ENCODE measurements at regions not wholly inside any gene's neighbourhood (a gene's known extent, or its start where the extent isn't known, plus 50 kb on each side); places are given as distances from the start of the nearest gene placed in this dataset.

- DNase-seq = no peak
Observed at GRCh38 chr7:46146454-46147255, 225.6 kb upstream of the IGFBP3 start.

- no peak for DNase-seq
Observed at GRCh38 chr7:46145412-46145811, 224.3 kb upstream of the IGFBP3 start.

- DNase-seq = no peak
Observed at GRCh38 chr7:46143949-46144917, 223.2 kb upstream of the IGFBP3 start.

GRCh38 chr7:46143421-46143820, 222.3 kb upstream of the IGFBP3 start:
- DNase-seq = no peak

- DNase-seq = no peak
Observed at GRCh38 chr7:46139079-46139478, 218.0 kb upstream of the IGFBP3 start.

GRCh38 chr7:46137725-46138124, 216.7 kb upstream of the IGFBP3 start:
- DNase-seq = no peak

- no peak for DNase-seq
Observed at GRCh38 chr7:46135557-46135956, 214.5 kb upstream of the IGFBP3 start.

GRCh38 chr7:46134795-46135194, 213.7 kb upstream of the IGFBP3 start:
- DNase-seq = no peak

GRCh38 chr7:46134385-46134784, 213.3 kb upstream of the IGFBP3 start:
- no peak for DNase-seq

GRCh38 chr7:46133751-46134150, 212.7 kb upstream of the IGFBP3 start:
- DNase-seq = no peak

GRCh38 chr7:46133072-46133471, 212.0 kb upstream of the IGFBP3 start:
- DNase-seq = no peak

- no peak for DNase-seq
Observed at GRCh38 chr7:46131916-46132795, 211.1 kb upstream of the IGFBP3 start.

GRCh38 chr7:46129831-46130230, 208.8 kb upstream of the IGFBP3 start:
- no peak for DNase-seq

GRCh38 chr7:46127814-46128213, 206.7 kb upstream of the IGFBP3 start:
- DNase-seq = no peak

GRCh38 chr7:46126675-46127300, 205.7 kb upstream of the IGFBP3 start:
- DNase-seq = no peak

GRCh38 chr7:46123756-46124343, 202.8 kb upstream of the IGFBP3 start:
- DNase-seq = no peak

- no peak for DNase-seq
Observed at GRCh38 chr7:46115410-46115809, 194.3 kb upstream of the IGFBP3 start.

GRCh38 chr7:46109437-46109836, 188.4 kb upstream of the IGFBP3 start:
- no peak for DNase-seq

- no peak for DNase-seq
Observed at GRCh38 chr7:46108272-46108671, 187.2 kb upstream of the IGFBP3 start.

GRCh38 chr7:46107610-46108217, 186.6 kb upstream of the IGFBP3 start:
- no peak for DNase-seq

GRCh38 chr7:46100521-46100920, 179.4 kb upstream of the IGFBP3 start:
- no peak for DNase-seq

GRCh38 chr7:46099076-46099475, 178.0 kb upstream of the IGFBP3 start:
- DNase-seq = no peak

Measured in NCI-H345 (cell line).